Naive B cell (primary cell): ENCODE measurements at regions not wholly inside any gene's neighbourhood (a gene's known extent, or its start where the extent isn't known, plus 50 kb on each side); places are given as distances from the start of the nearest gene placed in this dataset.

Experiments
- ATAC-seq, 2 donors: fragments of 150-1000 bp; cut with Tn5 transposase; 2 replicates each; pipeline ENCODE4 v1.10.0; 2021; ENCODE audit warnings: low read depth in 2 of 2, mild to moderate bottlenecking in 2 of 2, moderate library complexity in 2 of 2
- DNase-seq: peaks from one replicate; pipeline ENCODE4 v3.0.0; 2022
- H3K27ac Mint-ChIP-seq, 6 donors: one replicate each; pipeline ENCODE4 v1.8.0; 2020 to 2022; ENCODE audit warnings: mild to moderate bottlenecking in 6 of 6, mixed read lengths in 6 of 6, moderate library complexity in 5 of 6, inconsistent platforms in 2 of 6
- H3K27me3 Mint-ChIP-seq, 3 donors: one replicate each; pipeline ENCODE4 v1.8.0; 2021 to 2022; ENCODE audit warnings: mixed read lengths in 3 of 3, mild to moderate bottlenecking in 1 of 3
- H3K36me3 Mint-ChIP-seq, 2 donors: one replicate each; pipeline ENCODE4 v1.8.0; 2020 to 2022; ENCODE audit warnings: mixed read lengths in 2 of 2, inconsistent platforms in 1 of 2, mild to moderate bottlenecking in 1 of 2
- H3K4me1 Mint-ChIP-seq, 3 donors: one replicate each; pipeline ENCODE4 v1.8.0; 2020 to 2022; ENCODE audit warnings: mixed read lengths in 3 of 3, inconsistent platforms in 1 of 3, mild to moderate bottlenecking in 1 of 3, moderate library complexity in 1 of 3
- H3K4me3 Mint-ChIP-seq, 8 donors: one replicate each; pipeline ENCODE4 v1.8.0; 2020 to 2022; ENCODE audit warnings: mild to moderate bottlenecking in 8 of 8, mixed read lengths in 8 of 8, moderate library complexity in 8 of 8, inconsistent platforms in 2 of 8
- H3K9me3 Mint-ChIP-seq, 7 donors: one replicate each; pipeline ENCODE4 v1.8.0; 2020 to 2022; ENCODE audit warnings: mixed read lengths in 7 of 7, mild to moderate bottlenecking in 5 of 7, inconsistent platforms in 2 of 7, moderate library complexity in 1 of 7

DNA sequence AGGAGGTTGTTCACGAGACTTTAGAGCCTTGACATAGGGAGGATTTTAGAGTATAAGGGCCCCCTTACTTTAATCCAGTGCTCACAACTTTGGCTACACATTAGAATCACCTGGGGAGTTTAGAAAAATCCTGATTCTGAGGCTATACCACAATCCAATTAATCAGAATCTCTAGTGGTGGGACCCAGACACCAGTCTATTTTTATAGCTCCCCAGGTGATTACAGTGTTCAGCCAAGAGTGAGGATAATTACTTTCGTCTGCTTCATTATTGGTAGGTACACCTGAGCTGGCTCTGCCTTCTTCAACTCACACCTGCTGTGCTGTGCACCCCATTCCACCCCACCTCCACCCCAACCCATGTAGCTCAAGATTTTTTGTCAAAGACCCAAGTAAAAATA is 141.3 kb upstream of the EPB41L4A start:
- Mint-ChIP-seq H3K4me1 (no peaks in the 10 kb centered on the region), H3K4me3 (no peak overlapping the region), H3K9me3 (peaks cover 0 to 40% (median 26%) of the 10 kb centered on the region in 7 donors), H3K36me3 (peaks cover 7 to 30% of the 10 kb centered on the region in 2 donors), H3K27me3 (peaks cover 8 to 12% (median 10%) of the 10 kb centered on the region in 3 donors), H3K27ac (no peak overlapping the region)
- DNase-seq (no peak), ATAC-seq (no peak)

DNA sequence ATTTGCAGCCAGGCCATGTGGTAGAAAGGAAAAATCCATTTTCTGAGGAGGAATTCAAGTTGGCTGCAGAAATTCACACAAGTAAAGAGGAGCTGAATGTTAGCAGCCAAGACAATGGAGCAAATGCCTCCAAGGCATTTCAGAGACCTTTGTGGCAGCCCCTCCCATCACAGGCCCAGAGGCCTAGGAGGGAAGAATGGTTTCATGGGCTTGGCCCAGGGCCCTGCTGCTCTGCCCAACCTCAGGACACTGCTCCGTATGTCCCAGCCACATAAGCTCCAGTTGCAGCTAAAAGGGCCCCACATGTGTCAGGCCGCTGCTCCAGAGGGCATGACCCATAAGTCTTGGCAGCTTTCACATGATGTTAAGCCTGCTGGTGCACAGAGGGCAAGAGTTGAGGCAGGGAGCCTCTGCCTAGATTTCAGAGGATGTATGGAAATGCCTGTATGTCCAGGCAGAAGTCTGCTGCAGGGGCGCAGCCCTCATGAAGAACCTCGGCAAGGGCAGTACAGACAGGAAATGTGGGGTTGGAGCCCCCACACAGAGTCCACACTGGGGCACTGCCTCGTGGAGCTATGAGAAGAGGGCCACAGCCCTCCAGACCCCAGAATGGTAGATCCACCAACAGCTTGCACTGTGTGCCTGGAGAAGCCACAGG is 144.2 kb upstream of the EPB41L4A start:
- ATAC-seq = no peak
- no peak for DNase-seq
- Mint-ChIP-seq H3K4me1 (no peaks in the 10 kb centered on the region), H3K9me3 (peaks cover 0 to 45% (median 26%) of the 10 kb centered on the region in 7 donors), H3K27me3 (peaks cover 20 to 29% (median 23%) of the 10 kb centered on the region in 3 donors), H3K36me3 (peaks cover 7 to 32% of the 10 kb centered on the region in 2 donors), H3K4me3 (peak overlapping the region in 1 of 8 donors; percentile 4), H3K27ac (no peak overlapping the region)

DNA sequence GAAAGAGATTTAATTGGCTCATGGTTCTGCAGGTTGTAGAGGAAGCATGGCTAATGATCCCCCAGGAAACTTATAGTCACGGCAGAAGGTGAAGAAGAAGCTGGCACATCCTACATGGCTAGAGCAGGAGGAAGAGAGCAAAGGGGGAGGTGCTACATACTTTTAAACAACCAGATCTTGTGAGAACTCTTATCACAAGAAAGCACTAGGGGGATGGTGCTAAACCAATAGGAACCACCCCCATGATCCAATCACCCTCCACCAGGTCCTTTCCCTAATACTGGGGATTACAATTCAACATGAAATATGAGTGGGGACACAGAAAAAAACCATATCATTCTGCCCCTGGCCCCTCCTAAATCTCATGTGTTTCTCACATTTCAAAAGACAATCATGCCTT is 147.2 kb upstream of the EPB41L4A start:
- peaks cover 20 to 30% (median 24%) of the 10 kb centered on the region in 3 donors for H3K27me3 Mint-ChIP-seq
- no peak for ATAC-seq
- no peak overlapping the region for H3K4me3 Mint-ChIP-seq
- H3K4me1 Mint-ChIP-seq = no peaks in the 10 kb centered on the region
- peaks cover 0 to 45% (median 26%) of the 10 kb centered on the region in 7 donors for H3K9me3 Mint-ChIP-seq
- no peak for DNase-seq
- no peak overlapping the region for H3K27ac Mint-ChIP-seq
- H3K36me3 Mint-ChIP-seq = peaks cover 7 to 32% of the 10 kb centered on the region in 2 donors

DNA sequence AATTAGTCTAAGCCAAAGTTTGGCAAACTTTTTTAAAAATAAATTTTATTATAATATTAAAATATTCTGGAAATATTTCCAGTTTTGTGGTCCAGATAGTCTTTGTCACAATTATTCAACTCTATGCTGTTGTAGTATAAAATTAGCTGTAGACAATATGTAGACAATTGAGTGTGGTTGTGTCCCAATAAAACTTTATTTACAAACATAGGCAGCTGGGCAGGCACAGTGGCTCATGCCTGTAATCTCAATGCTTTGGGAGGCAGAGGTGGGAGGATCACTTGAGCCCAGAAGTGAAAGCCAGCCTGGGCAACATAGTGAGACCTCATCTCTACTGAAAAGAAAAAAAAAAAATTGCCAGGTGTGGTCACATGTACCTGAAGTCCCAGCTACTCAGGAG is 150.5 kb upstream of the EPB41L4A start:
- Mint-ChIP-seq H3K4me1 (no peaks in the 10 kb centered on the region), H3K27me3 (peaks cover 29 to 50% (median 45%) of the 10 kb centered on the region in 3 donors), H3K27ac (no peak overlapping the region), H3K9me3 (peaks cover 0 to 14% (median 8%) of the 10 kb centered on the region in 7 donors), H3K36me3 (peaks cover 7 to 9% of the 10 kb centered on the region in 2 donors), H3K4me3 (no peak overlapping the region)
- no peak for ATAC-seq
- DNase-seq = no peak

DNA sequence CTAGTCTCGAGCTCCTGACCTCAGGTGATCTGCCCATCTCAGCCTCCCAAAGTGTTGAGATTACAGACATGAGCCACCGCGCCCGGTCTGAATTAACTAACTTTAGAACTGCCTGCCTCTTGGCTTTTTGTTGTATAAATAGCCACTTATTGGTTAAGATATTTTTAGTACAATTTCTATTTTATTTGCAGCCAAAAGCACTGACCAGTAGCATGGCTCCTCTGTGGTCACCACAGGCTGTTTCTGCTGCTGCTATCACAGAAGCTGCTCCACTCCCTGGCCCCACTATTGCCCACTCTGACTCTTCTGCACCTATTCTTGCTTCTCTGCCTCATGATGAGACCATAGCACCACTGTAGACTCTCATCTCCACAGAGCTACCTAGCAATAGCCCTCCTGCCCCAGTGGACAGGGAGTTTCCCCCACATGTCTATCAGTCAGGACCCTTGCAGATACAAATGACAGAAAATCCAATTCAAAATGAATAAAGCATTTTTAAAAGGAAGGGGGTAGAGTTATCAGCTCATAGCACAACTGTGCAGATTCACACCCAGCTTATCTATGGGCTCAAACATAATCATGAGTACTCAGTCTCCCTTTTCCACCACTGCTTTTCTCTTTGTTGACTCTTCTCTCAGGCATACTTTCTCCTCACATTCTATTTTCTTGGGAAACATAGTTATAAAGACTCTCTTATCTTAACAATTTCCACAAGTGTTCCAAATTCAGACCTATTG is 151.8 kb upstream of the EPB41L4A start:
- Mint-ChIP-seq H3K27me3 (peaks cover 27 to 48% (median 38%) of the 10 kb centered on the region in 3 donors), H3K4me3 (no peak overlapping the region), H3K36me3 (no peaks in the 10 kb centered on the region), H3K4me1 (no peaks in the 10 kb centered on the region), H3K27ac (peak overlapping the region in 1 of 6 donors; percentile 31), H3K9me3 (peaks cover 0 to 5% (median 0%) of the 10 kb centered on the region in 7 donors)
- no peak for ATAC-seq
- no peak for DNase-seq

DNA sequence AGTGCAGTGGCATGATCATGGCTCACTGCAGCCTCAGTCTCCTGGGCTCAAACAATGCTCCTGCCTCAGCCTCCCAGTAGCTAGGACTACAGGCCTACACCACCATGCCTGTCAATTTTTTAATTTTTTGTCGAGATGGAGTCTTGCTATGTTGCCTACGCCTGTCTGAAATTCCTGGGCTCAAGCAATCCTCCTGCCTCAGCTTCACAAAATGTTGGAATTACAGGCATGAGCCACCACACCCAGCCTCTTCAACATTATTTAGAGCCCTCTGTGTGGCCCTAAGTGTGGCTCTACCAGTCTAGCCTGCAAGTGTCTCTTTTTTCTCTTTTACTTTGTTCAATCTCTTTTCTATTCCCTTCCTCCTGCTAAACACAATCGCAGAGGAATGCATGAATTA is 154.4 kb upstream of the EPB41L4A start:
- DNase-seq (no peak), ATAC-seq (no peak)
- H3K36me3 Mint-ChIP-seq = peaks cover 0 to 7% of the 10 kb centered on the region in 2 donors
- no peaks in the 10 kb centered on the region for H3K9me3 Mint-ChIP-seq
- H3K27me3 Mint-ChIP-seq = peaks cover 22 to 43% (median 27%) of the 10 kb centered on the region in 3 donors
- no peak overlapping the region for H3K27ac Mint-ChIP-seq
- peak overlapping the region in 1 of 8 donors; percentile 29 for H3K4me3 Mint-ChIP-seq
- no peaks in the 10 kb centered on the region for H3K4me1 Mint-ChIP-seq

DNA sequence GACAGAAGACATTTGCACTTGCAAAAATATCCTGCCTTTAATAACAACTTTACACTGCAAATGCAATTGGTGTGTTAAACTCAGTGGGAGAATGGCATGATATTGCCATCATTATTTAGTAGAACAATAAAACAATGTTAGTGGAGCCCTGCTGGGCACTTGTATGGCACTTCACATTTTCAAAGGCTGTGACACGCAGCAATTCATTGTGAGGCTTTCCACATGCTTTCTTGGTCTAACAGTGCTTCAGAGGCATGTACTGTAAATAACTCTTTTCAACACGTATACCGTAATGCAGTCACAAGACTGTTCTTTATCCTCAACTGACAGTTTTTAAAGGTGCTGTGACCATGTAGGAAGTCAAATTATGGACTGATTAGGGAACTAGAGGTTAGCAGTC is 155.5 kb upstream of the EPB41L4A start:
- Mint-ChIP-seq H3K27me3 (peaks cover 22 to 43% (median 24%) of the 10 kb centered on the region in 3 donors), H3K9me3 (no peaks in the 10 kb centered on the region), H3K36me3 (peaks cover 0 to 7% of the 10 kb centered on the region in 2 donors), H3K4me1 (no peaks in the 10 kb centered on the region), H3K4me3 (no peak overlapping the region), H3K27ac (no peak overlapping the region)
- DNase-seq = no peak
- no peak for ATAC-seq

DNA sequence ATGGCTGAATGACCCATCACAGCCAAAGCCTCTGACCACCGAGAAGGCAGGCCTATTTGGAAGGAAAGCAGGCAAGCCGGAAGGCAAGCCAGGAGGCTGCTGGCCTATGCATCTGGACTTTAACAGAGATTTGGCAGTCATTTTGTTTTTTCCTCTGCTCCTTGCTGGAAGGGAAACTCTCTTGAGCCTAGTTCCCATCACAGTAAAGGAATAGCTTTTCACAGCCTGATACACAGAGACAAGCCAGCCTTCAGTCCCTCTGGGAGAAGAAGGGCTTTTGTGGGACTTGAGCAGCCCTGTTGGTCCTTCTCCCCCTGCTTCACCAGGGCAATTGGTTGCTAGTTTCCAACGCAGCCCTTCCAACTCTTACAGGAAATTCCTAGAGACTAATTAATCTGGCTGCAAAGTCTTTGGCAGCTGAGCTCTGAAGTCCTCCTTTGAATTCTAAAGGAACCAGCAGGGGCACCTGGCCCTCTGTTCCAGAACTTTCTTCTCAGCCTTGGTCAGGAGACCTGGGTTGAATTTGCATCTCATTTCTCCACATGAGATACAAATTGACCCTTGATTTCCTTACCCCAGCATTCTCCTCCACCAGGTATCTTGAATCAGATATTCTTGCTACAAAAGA is 157.3 kb upstream of the EPB41L4A start:
- H3K9me3 Mint-ChIP-seq = no peaks in the 10 kb centered on the region
- DNase-seq = no peak
- H3K36me3 Mint-ChIP-seq = peaks cover 0 to 7% of the 10 kb centered on the region in 2 donors
- no peak overlapping the region for H3K4me3 Mint-ChIP-seq
- H3K4me1 Mint-ChIP-seq = no peaks in the 10 kb centered on the region
- peaks cover 18 to 36% (median 34%) of the 10 kb centered on the region in 3 donors for H3K27me3 Mint-ChIP-seq
- H3K27ac Mint-ChIP-seq = no peak overlapping the region
- ATAC-seq = no peak

DNA sequence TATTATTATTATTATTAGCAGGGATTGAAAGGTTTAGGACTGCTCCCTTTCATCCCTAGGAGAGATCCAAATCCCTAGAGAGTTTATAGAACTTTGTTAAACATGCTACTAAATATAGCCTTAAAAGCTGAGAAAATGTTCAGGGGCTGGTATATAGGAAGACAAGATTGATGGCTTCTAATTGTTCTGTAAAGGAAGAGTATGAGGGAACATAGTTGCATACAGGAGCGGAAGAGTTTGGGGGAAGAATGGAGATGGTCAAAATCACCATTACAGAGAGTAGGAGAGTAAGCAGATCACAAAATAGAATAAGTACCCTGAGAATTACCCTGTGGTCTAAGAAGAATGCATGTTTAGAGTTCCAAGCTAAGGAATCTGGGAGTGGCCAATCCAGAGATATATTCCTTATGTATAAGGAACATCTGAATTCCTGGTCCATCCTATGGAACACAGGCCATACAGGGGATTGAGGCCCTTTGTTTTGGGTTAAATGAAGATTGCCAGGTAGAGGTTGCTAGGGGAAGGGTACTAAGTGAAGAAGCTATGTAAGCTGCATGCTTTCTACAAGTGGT is 158.0 kb upstream of the APC start:
- peaks cover 8 to 26% (median 14%) of the 10 kb centered on the region in 3 donors for H3K27me3 Mint-ChIP-seq
- peaks cover 0 to 2% (median 0%) of the 10 kb centered on the region in 7 donors for H3K9me3 Mint-ChIP-seq
- H3K4me3 Mint-ChIP-seq = no peak overlapping the region
- ATAC-seq (no peak), DNase-seq (no peak)
- H3K4me1 Mint-ChIP-seq = no peaks in the 10 kb centered on the region
- H3K36me3 Mint-ChIP-seq = peaks cover 0 to 7% of the 10 kb centered on the region in 2 donors
- H3K27ac Mint-ChIP-seq = no peak overlapping the region

DNA sequence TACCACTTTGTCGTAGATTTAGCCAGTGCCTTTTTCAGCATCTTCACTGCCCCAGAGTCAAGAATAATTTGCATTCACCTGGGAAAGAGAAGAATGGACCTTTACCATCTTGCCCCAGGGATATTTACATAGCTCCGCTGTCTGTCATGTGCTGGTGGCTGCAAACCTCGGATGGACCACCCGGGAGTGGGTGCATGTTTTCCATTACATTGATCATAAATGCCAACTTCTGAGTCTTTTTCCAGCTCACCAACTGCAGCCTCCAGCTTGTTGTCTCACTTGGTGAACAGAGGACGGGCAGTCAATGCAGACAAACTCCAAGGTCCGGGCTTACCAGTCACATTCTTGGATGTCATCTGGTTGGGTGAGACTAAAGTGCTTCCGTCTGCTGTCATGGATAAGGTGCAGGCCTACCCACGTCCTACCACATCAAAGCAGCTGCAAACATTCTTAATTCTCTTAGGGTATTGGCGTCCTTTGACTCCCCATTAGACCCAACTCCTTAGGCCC is 155.8 kb upstream of the APC start:
- Mint-ChIP-seq H3K4me3 (peak overlapping the region in 1 of 8 donors; percentile 11), H3K9me3 (peaks cover 0 to 4% (median 0%) of the 10 kb centered on the region in 7 donors), H3K36me3 (peaks cover 0 to 7% of the 10 kb centered on the region in 2 donors), H3K4me1 (peaks cover 4 to 16% (median 11%) of the 10 kb centered on the region in 3 donors), H3K27me3 (peaks cover 8 to 41% (median 14%) of the 10 kb centered on the region in 3 donors), H3K27ac (no peak overlapping the region)
- DNase-seq = no peak
- ATAC-seq = no peak

DNA sequence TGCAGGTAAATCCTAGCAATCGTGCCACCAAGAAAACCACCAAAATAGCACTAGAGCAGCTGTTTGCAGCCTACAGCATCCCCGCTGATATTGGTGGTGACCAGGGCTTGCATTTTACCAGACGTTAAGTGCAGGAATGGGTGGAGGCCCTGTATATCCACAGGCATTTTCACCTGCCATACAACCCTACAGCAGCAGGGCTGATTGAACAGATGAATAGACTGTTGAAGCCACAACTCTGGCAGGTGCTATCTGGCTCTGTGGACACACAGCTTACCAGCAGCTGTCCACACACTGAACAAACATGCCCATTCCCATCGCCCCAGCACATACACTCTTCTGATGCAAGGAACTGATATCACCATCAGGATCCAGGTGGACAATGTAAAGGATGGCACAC is 154.5 kb upstream of the APC start:
- Mint-ChIP-seq H3K36me3 (peaks cover 0 to under 1% of the 10 kb centered on the region in 2 donors), H3K4me1 (peaks cover 4 to 24% (median 11%) of the 10 kb centered on the region in 3 donors), H3K27ac (no peak overlapping the region), H3K4me3 (no peak overlapping the region), H3K9me3 (peaks cover 0 to 5% (median 0%) of the 10 kb centered on the region in 7 donors), H3K27me3 (peaks cover 2 to 54% (median 5%) of the 10 kb centered on the region in 3 donors)
- DNase-seq (no peak), ATAC-seq (no peak)

DNA sequence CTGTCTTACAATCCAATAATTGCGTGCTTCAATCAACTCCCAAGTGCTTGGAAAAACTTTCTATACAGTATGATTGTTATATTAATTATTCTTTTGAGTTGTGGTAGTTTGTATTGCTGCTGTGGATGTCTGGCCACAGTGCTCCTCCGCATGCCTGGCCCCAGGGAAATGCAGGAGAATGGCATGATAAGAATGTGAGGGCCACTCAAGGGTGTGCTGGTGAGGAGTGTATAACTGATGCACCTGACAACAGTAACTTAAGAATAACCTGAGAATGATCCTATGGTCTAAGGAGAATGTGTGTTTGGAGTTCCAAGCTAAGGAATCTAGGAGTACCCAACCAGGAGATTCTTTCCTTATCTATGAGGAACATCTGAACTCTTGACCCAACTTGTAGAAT is 152.9 kb upstream of the APC start:
- Mint-ChIP-seq H3K27me3 (peaks cover 0 to 53% (median 5%) of the 10 kb centered on the region in 3 donors), H3K9me3 (peaks cover 0 to 5% (median 0%) of the 10 kb centered on the region in 7 donors), H3K36me3 (no peaks in the 10 kb centered on the region), H3K4me1 (peaks cover 10 to 34% (median 13%) of the 10 kb centered on the region in 3 donors), H3K27ac (no peak overlapping the region), H3K4me3 (no peak overlapping the region)
- ATAC-seq (no peak), DNase-seq (no peak)

DNA sequence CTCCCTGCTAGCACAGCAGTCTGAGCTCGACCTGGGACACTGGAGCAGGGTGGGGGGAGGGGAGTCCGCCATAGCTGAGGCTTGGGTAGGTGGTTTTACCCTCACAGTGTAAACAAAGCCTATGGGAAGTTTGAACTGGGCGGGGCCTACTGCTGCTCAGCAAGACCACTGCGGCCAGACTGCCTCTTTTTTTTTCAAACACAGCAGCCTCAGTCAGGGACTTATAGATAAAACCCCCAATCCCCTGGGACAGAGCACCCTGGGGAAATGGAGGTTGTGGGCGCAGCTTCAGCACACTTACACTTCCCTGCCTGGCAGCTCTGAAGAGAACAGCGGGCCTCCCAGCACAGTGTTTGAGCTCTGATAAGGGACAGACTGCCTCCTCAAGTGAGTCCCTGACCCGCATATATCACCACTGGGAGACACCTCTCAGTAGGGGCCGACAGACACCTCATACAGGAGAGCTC is 151.1 kb upstream of the APC start:
- ATAC-seq (peak; percentile 52 to 74), DNase-seq (peak; percentile 24)
- H3K27ac Mint-ChIP-seq = no peak overlapping the region
- peaks cover 18 to 45% (median 22%) of the 10 kb centered on the region in 3 donors for H3K4me1 Mint-ChIP-seq
- H3K27me3 Mint-ChIP-seq = peaks cover 0 to 35% (median 5%) of the 10 kb centered on the region in 3 donors
- H3K9me3 Mint-ChIP-seq = peaks cover 0 to 5% (median 0%) of the 10 kb centered on the region in 7 donors
- H3K36me3 Mint-ChIP-seq = no peaks in the 10 kb centered on the region
- peak overlapping the region in 2 of 8 donors; percentile 6 to 39 for H3K4me3 Mint-ChIP-seq
